HepG2 (cell line): ENCODE measurements at regions not wholly inside any gene's neighbourhood (a gene's known extent, or its start where the extent isn't known, plus 50 kb on each side); places are given as distances from the start of the nearest gene placed in this dataset.

Experiments
- ATAC-seq: fragments of 200-7000 bp; cut with Tn5 transposase; 3 replicates; pipeline ENCODE4 v1.9.1; 2020; ENCODE audit warnings: mild to moderate bottlenecking, moderate library complexity
- BruUV-seq: library from RNA; stranded (reverse); fragments of 400-500 nt; replicated peaks from 2 replicates; lab custom pipeline; 2021; lab: Mats Ljungman, UMichigan
- CTCF ChIA-PET: fragments of 300-600 bp; formaldehyde crosslinking; extraction: SDS; loops from one replicate; lab custom pipeline; 2021; ENCODE audit warnings: low total read pairs, inconsistent platforms, low intra/inter-chr PET ratio; lab: Yijun Ruan, JAX
- POLR2A ChIA-PET: fragments of 350-600 bp; sonication (Branson Sonifier 250); formaldehyde crosslinking; loops from one replicate; lab custom pipeline; 2020; ENCODE audit warnings: antibody characterized with exemption, inconsistent platforms; lab: Yijun Ruan, JAX
- DNase-seq: peaks from one replicate; pipeline ENCODE4 v3.0.0-alpha.2; 2015; ENCODE audit warnings: low spot score
- FAIRE-seq: peaks from 3 replicates; lab custom pipeline; 2011; peaks lifted over from hg19 to GRCh38; lab: Jason Lieb, UNC
- H2AFZ ChIP-seq: one replicate; pipeline ENCODE4 v1.6.1; 2011; ENCODE audit warnings: low read length, inconsistent platforms
- H3K27ac ChIP-seq: fragments of 300-600 bp; 3 replicates; pipeline ENCODE4 v1.8.0; 2011; ENCODE audit warnings: mixed run types, mild to moderate bottlenecking, mixed read lengths, low read length, inconsistent platforms; ENCODE audit not compliant: insufficient read depth; ENCODE audit errors: extremely low read length
- H3K27me3 ChIP-seq, 2 experiments: fragments of 200-600 bp in 1 of 2; 2 replicates in 1 of 2; 3 replicates in 1 of 2; pipeline versions ENCODE4 v1.6.0 to v1.8.0; 2011; ENCODE audit warnings: low read length in 2 of 2, mild to moderate bottlenecking in 2 of 2, moderate library complexity in 2 of 2, inconsistent platforms in 1 of 2; ENCODE audit not compliant: insufficient read depth in 2 of 2, control insufficient read depth in 1 of 2
- H3K36me3 ChIP-seq, 2 experiments: fragments of 200-600 bp in 1 of 2; replicated peaks in 1 of 2; 2 replicates in 1 of 2; 3 replicates in 1 of 2; pipeline versions ENCODE4 v1.5.1 to v1.8.0; 2011; ENCODE audit warnings: low read length in 2 of 2, inconsistent platforms in 1 of 2; ENCODE audit not compliant: insufficient read depth in 2 of 2, control insufficient read depth in 1 of 2
- H3K4me1 ChIP-seq: 2 replicates; pipeline ENCODE4 v1.5.1; 2012; ENCODE audit warnings: low read length, inconsistent platforms; ENCODE audit not compliant: insufficient read depth
- H3K4me2 ChIP-seq: 2 replicates; pipeline ENCODE4 v1.6.0; 2011; ENCODE audit warnings: low read depth, low read length, inconsistent platforms
- H3K4me3 ChIP-seq, 3 experiments: fragments of 200-600 bp in 1 of 3; sonication (generic), shearing (Covaris generic) in 1 of 3; replicated peaks in 1 of 3; 2 replicates each; pipeline ENCODE4 v1.5.1; 2011 to 2016; ENCODE audit warnings: low read length in 3 of 3, inconsistent platforms in 2 of 3, low read depth in 2 of 3, mild to moderate bottlenecking in 2 of 3, control low read depth in 1 of 3, mixed read lengths in 1 of 3; ENCODE audit not compliant: insufficient read depth in 1 of 3
- H3K79me2 ChIP-seq: one replicate; pipeline ENCODE4 v1.6.1; 2011; ENCODE audit warnings: low read length, inconsistent platforms; ENCODE audit not compliant: insufficient read depth
- H3K9ac ChIP-seq: 2 replicates; pipeline ENCODE4 v1.6.0; 2011; ENCODE audit warnings: mild to moderate bottlenecking, low read depth, low read length, inconsistent platforms; ENCODE audit not compliant: insufficient read depth
- H3K9me3 ChIP-seq: 2 replicates; pipeline ENCODE4 v1.5.1; 2012; ENCODE audit warnings: mild to moderate bottlenecking, low read length
- H4K20me1 ChIP-seq: 2 replicates; pipeline ENCODE4 v1.6.0; 2011; ENCODE audit warnings: inconsistent platforms, mild to moderate bottlenecking, low read length, moderate library complexity; ENCODE audit not compliant: insufficient read depth
- ELK4 ChIP-seq: sonication (generic); formaldehyde crosslinking; IDR thresholded peaks from 2 replicates; pipeline ENCODE4 v1.9.0; 2021; ENCODE audit warnings: missing genetic modification reagents, borderline replicate concordance
- GFI1 ChIP-seq: sonication (generic); formaldehyde crosslinking; IDR thresholded peaks from 2 replicates; pipeline ENCODE4 v1.5.0; 2020; ENCODE audit warnings: missing genetic modification reagents, mild to moderate bottlenecking, borderline replicate concordance
- POLR2AphosphoS5 ChIP-seq: IDR thresholded peaks from 2 replicates; pipeline ENCODE4 v1.6.1; 2012; ENCODE audit warnings: low read depth, low read length
- SRSF1 ChIP-seq: fragments of 200-400 bp; formaldehyde crosslinking; optimal IDR thresholded peaks from 2 replicates; pipeline ENCODE3; 2017; ENCODE audit warnings: mild to moderate bottlenecking, low read depth, low read length, moderate library complexity
- TAF15 ChIP-seq: fragments of 200-400 bp; formaldehyde crosslinking; IDR thresholded peaks from one replicate; pipeline ENCODE4 v1.6.1; 2018; ENCODE audit warnings: mild to moderate bottlenecking, low read depth, low read length; ENCODE audit not compliant: poor library complexity, severe bottlenecking
- ZBTB43 ChIP-seq: sonication (generic); formaldehyde crosslinking; conservative IDR thresholded peaks from 2 replicates; pipeline ENCODE4 v1.4.0; 2020; ENCODE audit warnings: missing genetic modification reagents
- ZNF296 ChIP-seq: sonication (generic); formaldehyde crosslinking; conservative IDR thresholded peaks from 2 replicates; pipeline ENCODE4 v1.5.0; 2020; ENCODE audit warnings: mild to moderate bottlenecking, missing genetic modification reagents
- ZNF362 ChIP-seq: sonication (generic); formaldehyde crosslinking; IDR thresholded peaks from 2 replicates; pipeline ENCODE4 v1.4.0; 2020; ENCODE audit warnings: missing genetic modification reagents, mild to moderate bottlenecking, borderline replicate concordance
- WGBS: methylation state at CpG from one replicate; pipeline ENCODE4 v1.1.6; 2017; ENCODE audit warnings: low lambda C conversion rate; 5-methylcytosine and 5-hydroxymethylcytosine counted together
- in situ Hi-C: cut with HindIII; loops from 2 replicates; pipeline ENCODE4 v1.10.0; 2017; ENCODE audit warnings: low pct_unique_long_range_greater_than_20kb; ENCODE audit not compliant: extremely low pct_ligation_motif_present
- intact Hi-C: fragments of 100-400 bp; cut with micrococcal nuclease; formaldehyde crosslinking; loops from one replicate; pipeline ENCODE4 v1.10.0; 2022; ENCODE audit not compliant: unreplicated experiment

GRCh38 chr7:85699482-85699881, 512.6 kb upstream of the SEMA3D start:
- POLR2A ChIA-PET: no interaction called here
- H3K36me3 ChIP-seq: no peaks in the 10 kb centered on the region
- WGBS: 2% methylated on average over 2 of the region's 2 CpGs
- in situ Hi-C loops: no loop called here
- H3K27ac ChIP-seq: no peak overlapping the region
- H3K79me2 ChIP-seq: no peaks in the 10 kb centered on the region
- no peak for DNase-seq
- BruUV-seq: no TSS peak
- ATAC-seq: no peak
- intact Hi-C loops: no loop called here
- H3K4me1 ChIP-seq: no peaks in the 10 kb centered on the region
- no peak overlapping the region for H3K4me2 ChIP-seq
- TF ChIP-seq SRSF1 (no peak), POLR2AphosphoS5 (no peak), GFI1 (CRISPR knock-in tag) (no peak)
- TF ChIP-seq, all 625 proteins: peak for 0
- CTCF ChIA-PET: no interaction called here
- Histone ChIP-seq H3K9me3 (no peaks in the 10 kb centered on the region), H3K27me3 (no peaks in the 10 kb centered on the region), H2AFZ (no peak overlapping the region), H3K9ac (no peak overlapping the region), H4K20me1 (no peaks in the 10 kb centered on the region), H3K4me3 (no peak overlapping the region)
- FAIRE-seq: no peak

GRCh38 chr7:85695533-85695932, 508.7 kb upstream of the SEMA3D start:
- no peak for ATAC-seq
- Histone ChIP-seq H3K4me3 (no peak overlapping the region), H3K36me3 (no peaks in the 10 kb centered on the region), H3K79me2 (no peaks in the 10 kb centered on the region), H4K20me1 (no peaks in the 10 kb centered on the region), H3K4me1 (no peaks in the 10 kb centered on the region), H2AFZ (no peak overlapping the region), H3K9me3 (no peaks in the 10 kb centered on the region), H3K27ac (no peak overlapping the region), H3K9ac (no peak overlapping the region), H3K27me3 (no peaks in the 10 kb centered on the region), H3K4me2 (no peak overlapping the region)
- WGBS: 0% methylated on average over 1 of the region's 1 CpG
- intact Hi-C loops: no loop called here
- ChIA-PET CTCF (no interaction called here), POLR2A (no interaction called here)
- in situ Hi-C loops: no loop called here
- DNase-seq: no peak
- no peak for FAIRE-seq
- BruUV-seq: no TSS peak
- TF ChIP-seq ZNF362 (no peak), ZBTB43 (CRISPR knock-in tag) (no peak), ELK4 (CRISPR knock-in tag) (no peak), ZNF296 (CRISPR knock-in tag) (no peak), TAF15 (no peak)
